HCT116 (cell line): ENCODE measurements at regions not wholly inside any gene's neighbourhood (a gene's known extent, or its start where the extent isn't known, plus 50 kb on each side); places are given as distances from the start of the nearest gene placed in this dataset.

Experiments used
- ATAC-seq: fragments of 200-7000 bp; cut with Tn5 transposase; 2 replicates; pipeline ENCODE4 v1.9.1; 2020; ENCODE audit warnings: mild to moderate bottlenecking, moderate library complexity
- BruUV-seq: library from RNA; stranded (reverse); fragments of 400-500 nt; replicated peaks from 2 replicates; lab custom pipeline; 2021; lab: Mats Ljungman, UMichigan
- CTCF ChIA-PET: fragments of 300-600 bp; sonication (Branson Sonifier 250); formaldehyde crosslinking; loops from one replicate; lab custom pipeline; 2021; ENCODE audit warnings: antibody characterized with exemption; lab: Charles Lee
- POLR2A ChIA-PET: fragments of 300-600, 350-600 bp; sonication (Branson Sonifier 250); formaldehyde crosslinking; loops from one replicate; lab custom pipeline; 2021; ENCODE audit warnings: antibody characterized with exemption; lab: Charles Lee
- RAD21 ChIA-PET, 2 experiments: fragments of 300-600 bp; sonication (Branson Sonifier 250); formaldehyde crosslinking; loops; one replicate each; lab custom pipeline; 2023; ENCODE audit warnings: low total read pairs in 2 of 2; ENCODE audit not compliant: uncharacterized antibody in 2 of 2, unreplicated experiment in 2 of 2, low non-redundant PET in 1 of 2; lab: Charles Lee
- DNase-seq: peaks from one replicate; pipeline ENCODE4 v3.0.0-alpha.2; 2010; ENCODE audit warnings: low read depth, low spot score
- H2AFZ ChIP-seq: fragments of 200-600 bp; shearing (Covaris generic), sonication (generic); 2 replicates; pipeline ENCODE4 v1.6.1; 2017; ENCODE audit warnings: low read depth, mixed run types, mixed read lengths, antibody characterized with exemption, low read length; ENCODE audit not compliant: poor library complexity, severe bottlenecking
- H3K27ac ChIP-seq: 2 replicates; pipeline ENCODE4 v1.5.1; 2012; ENCODE audit warnings: low read depth, low read length
- H3K27me3 ChIP-seq: fragments of 200-600 bp; sonication (generic); 2 replicates; pipeline ENCODE4 v1.6.1; 2016; ENCODE audit warnings: mixed run types, low read length, mixed read lengths; ENCODE audit not compliant: insufficient read depth
- H3K36me3 ChIP-seq, 2 experiments: fragments of 200-500 bp in 1 of 2; fragments of 200-600 bp in 1 of 2; sonication (Bioruptor generic) in 1 of 2; sonication (generic) in 1 of 2; 2 replicates each; pipeline versions ENCODE4 v1.5.1 to v1.6.1; 2014 to 2016; ENCODE audit warnings: low read length in 2 of 2, inconsistent platforms in 1 of 2, mixed read lengths in 1 of 2, mixed run types in 1 of 2; ENCODE audit not compliant: insufficient read depth in 2 of 2, control insufficient read depth in 1 of 2
- H3K4me1 ChIP-seq, 2 experiments: fragments of 200-600 bp in 1 of 2; sonication (generic) in 1 of 2; 2 replicates each; pipeline versions ENCODE4 v1.5.1 to v1.6.1; 2012 to 2017; ENCODE audit warnings: low read length in 2 of 2, inconsistent platforms in 1 of 2, mild to moderate bottlenecking in 1 of 2, mixed read lengths in 1 of 2, mixed run types in 1 of 2, moderate library complexity in 1 of 2; ENCODE audit not compliant: insufficient read depth in 2 of 2, control insufficient read depth in 1 of 2
- H3K4me2 ChIP-seq: fragments of 200-600 bp; sonication (generic); 2 replicates; pipeline ENCODE4 v1.6.1; 2017; ENCODE audit warnings: mixed run types, low read length, mixed read lengths
- H3K4me3 ChIP-seq, 2 experiments: fragments of 200-600 bp in 1 of 2; sonication (generic) in 1 of 2; replicated peaks in 1 of 2; 2 replicates each; pipeline ENCODE4 v1.5.1; 2011 to 2016; ENCODE audit warnings: low read length in 2 of 2, control low read depth in 1 of 2, low read depth in 1 of 2, mild to moderate bottlenecking in 1 of 2, mixed read lengths in 1 of 2, mixed run types in 1 of 2
- H3K79me2 ChIP-seq: fragments of 200-600 bp; sonication (generic); 2 replicates; pipeline ENCODE4 v1.6.1; 2017; ENCODE audit warnings: mild to moderate bottlenecking, mixed run types, low read length, moderate library complexity, mixed read lengths; ENCODE audit not compliant: insufficient read depth
- H3K9ac ChIP-seq: fragments of 200-600 bp; sonication (generic); 2 replicates; pipeline ENCODE4 v1.6.1; 2016; ENCODE audit warnings: low read length, mixed read lengths
- H3K9me2 ChIP-seq: fragments of 200-600 bp; sonication (generic), shearing (Covaris generic); 2 replicates; pipeline ENCODE4 v1.6.1; 2017; ENCODE audit warnings: mixed run types, mild to moderate bottlenecking, moderate library complexity; ENCODE audit not compliant: insufficient read depth
- H3K9me3 ChIP-seq, 2 experiments: fragments of 200-500 bp in 1 of 2; fragments of 200-600 bp in 1 of 2; sonication (Bioruptor generic) in 1 of 2; sonication (generic) in 1 of 2; 2 replicates each; pipeline ENCODE4 v1.6.1; 2014 to 2017; ENCODE audit warnings: low read length in 2 of 2, mixed read lengths in 2 of 2, inconsistent platforms in 1 of 2, low read depth in 1 of 2, mild to moderate bottlenecking in 1 of 2, mixed run types in 1 of 2, moderate library complexity in 1 of 2; ENCODE audit not compliant: control insufficient read depth in 1 of 2, insufficient read depth in 1 of 2
- H4K20me1 ChIP-seq: fragments of 200-600 bp; sonication (generic), shearing (Covaris generic); 2 replicates; pipeline ENCODE4 v1.6.1; 2017; ENCODE audit warnings: mixed run types, mild to moderate bottlenecking, moderate library complexity; ENCODE audit not compliant: insufficient read depth
- CBX3 ChIP-seq: IDR thresholded peaks from 2 replicates; pipeline ENCODE4 v1.6.1; 2012; ENCODE audit warnings: low read depth
- EZH2 ChIP-seq: fragments of 200-600 bp; sonication (generic); IDR thresholded peaks from 2 replicates; pipeline ENCODE4 v1.6.1; 2017; ENCODE audit warnings: antibody characterized with exemption, mixed run types
- FOSL1 ChIP-seq: IDR thresholded peaks from 2 replicates; pipeline ENCODE4 v1.6.1; 2012; ENCODE audit warnings: low read depth
- JUND ChIP-seq: IDR thresholded peaks from 2 replicates; pipeline ENCODE4 v1.6.1; 2012
- MAX ChIP-seq: IDR thresholded peaks from 2 replicates; pipeline ENCODE4 v1.6.1; 2012
- RAD21 ChIP-seq: IDR thresholded peaks from 2 replicates; pipeline ENCODE4 v1.6.1; 2012; ENCODE audit warnings: low read depth, mild to moderate bottlenecking
- REST ChIP-seq: IDR thresholded peaks from 2 replicates; pipeline ENCODE4 v1.6.1; 2012; ENCODE audit warnings: low read depth
- SP1 ChIP-seq: IDR thresholded peaks from 2 replicates; pipeline ENCODE4 v1.6.1; 2012; ENCODE audit warnings: low read depth
- SRF ChIP-seq: IDR thresholded peaks from 2 replicates; pipeline ENCODE4 v1.6.1; 2012; ENCODE audit warnings: low read depth
- intact Hi-C: fragments of 100-400 bp; cut with micrococcal nuclease; formaldehyde crosslinking; loops from 2 replicates; pipeline ENCODE4 v1.10.0; 2022

GRCh38 chr4:187685247-187685646, 310.3 kb upstream of the ZFP42 start:
- peak; percentile 61 for TF ChIP-seq FOSL1
- no peak for TF ChIP-seq REST
- no peak for TF ChIP-seq RAD21
- no peak for TF ChIP-seq CBX3
- peak; percentile 44 for TF ChIP-seq JUND
- no peak for TF ChIP-seq SRF
- no peak for TF ChIP-seq MAX
- no peak for TF ChIP-seq EZH2
- TF ChIP-seq SP1: no peak
- TF ChIP-seq, all 23 proteins: peak for 2
- H3K4me1 ChIP-seq: peaks cover 0 to 6% of the 10 kb centered on the region in 2 experiments; a peak in 1 of 4 replicates
- ChIA-PET POLR2A (no interaction called here), CTCF (no interaction called here), RAD21 (no interaction called here)
- H4K20me1 ChIP-seq: no peaks in the 10 kb centered on the region
- no peaks in the 10 kb centered on the region for H3K9me3 ChIP-seq
- no peak overlapping the region for H3K27ac ChIP-seq
- H3K4me3 ChIP-seq: no peak overlapping the region
- intact Hi-C loops: no loop called here
- BruUV-seq: no TSS peak
- H3K9me2 ChIP-seq: no peaks in the 10 kb centered on the region
- no peak overlapping the region for H3K9ac ChIP-seq
- H3K36me3 ChIP-seq: no peaks in the 10 kb centered on the region
- H3K4me2 ChIP-seq: peak overlapping the region; percentile 44
- no peak for DNase-seq
- H2AFZ ChIP-seq: peak overlapping the region; percentile 66
- peak; percentile 70 for ATAC-seq
- H3K27me3 ChIP-seq: no peaks in the 10 kb centered on the region
- no peaks in the 10 kb centered on the region for H3K79me2 ChIP-seq
